Neuronal stem cell (in vitro differentiated cells): ENCODE measurements at regions not wholly inside any gene's neighbourhood (a gene's known extent, or its start where the extent isn't known, plus 50 kb on each side); places are given as distances from the start of the nearest gene placed in this dataset.

Experiments used
- DNase-seq: peaks from one replicate; pipeline ENCODE4 v3.0.0-alpha.2; 2013; ENCODE audit warnings: low spot score
- H2AFZ ChIP-seq: one replicate; pipeline ENCODE4 v1.6.1; 2013; ENCODE audit warnings: mild to moderate bottlenecking, low read length, inconsistent platforms
- H2AK5ac ChIP-seq: 2 replicates; pipeline ENCODE4 v1.6.1; 2013; ENCODE audit warnings: low read depth, mild to moderate bottlenecking, inconsistent platforms, low read length, moderate library complexity, mixed read lengths
- H2BK120ac ChIP-seq: 2 replicates; pipeline ENCODE4 v1.6.1; 2013; ENCODE audit warnings: low read depth, mild to moderate bottlenecking, inconsistent platforms, low read length, moderate library complexity, mixed read lengths
- H2BK12ac ChIP-seq: one replicate; pipeline ENCODE4 v1.6.1; 2013; ENCODE audit warnings: low read length, inconsistent platforms
- H2BK15ac ChIP-seq: 2 replicates; pipeline ENCODE4 v1.6.1; 2013; ENCODE audit warnings: mild to moderate bottlenecking, low read length, inconsistent platforms, mixed read lengths
- H2BK5ac ChIP-seq: one replicate; pipeline ENCODE4 v1.6.1; 2013; ENCODE audit warnings: inconsistent platforms, mild to moderate bottlenecking, low read length, moderate library complexity
- H3K14ac ChIP-seq: one replicate; pipeline ENCODE4 v1.6.1; 2013; ENCODE audit warnings: low read length, inconsistent platforms
- H3K18ac ChIP-seq: 2 replicates; pipeline ENCODE4 v1.6.1; 2013; ENCODE audit warnings: low read length, inconsistent platforms
- H3K23ac ChIP-seq: 2 replicates; pipeline ENCODE4 v1.6.1; 2013; ENCODE audit warnings: low read depth, mild to moderate bottlenecking, mixed read lengths, low read length, inconsistent platforms; ENCODE audit not compliant: poor library complexity
- H3K27ac ChIP-seq: replicated peaks from 3 replicates; pipeline ENCODE4 v1.5.1; 2013; ENCODE audit warnings: low read length, inconsistent platforms
- H3K27me3 ChIP-seq, 3 experiments: 2 replicates each; pipeline ENCODE4 v1.6.1; 2013; ENCODE audit warnings: low read length in 3 of 3, mild to moderate bottlenecking in 2 of 3, inconsistent platforms in 1 of 3, low read depth in 1 of 3, mixed read lengths in 1 of 3, moderate library complexity in 1 of 3; ENCODE audit not compliant: control insufficient read depth in 3 of 3, insufficient read depth in 3 of 3
- H3K36me3 ChIP-seq, 2 donors: replicated peaks in 1 of 2; 2 replicates each; pipeline ENCODE4 v1.6.1; 2013; ENCODE audit warnings: low read length in 2 of 2; ENCODE audit not compliant: control insufficient read depth in 2 of 2, insufficient read depth in 2 of 2
- H3K4ac ChIP-seq: 2 replicates; pipeline ENCODE4 v1.6.1; 2013; ENCODE audit warnings: inconsistent platforms, mild to moderate bottlenecking, low read length, moderate library complexity
- H3K4me1 ChIP-seq, 2 donors: 1 replicate in 1 of 2; 2 replicates in 1 of 2; pipeline ENCODE4 v1.6.1; 2013; ENCODE audit warnings: low read length in 2 of 2, low read depth in 1 of 2; ENCODE audit not compliant: control insufficient read depth in 2 of 2, insufficient read depth in 1 of 2
- H3K4me2 ChIP-seq: one replicate; pipeline ENCODE4 v1.6.1; 2013; ENCODE audit warnings: mild to moderate bottlenecking, low read length, inconsistent platforms; ENCODE audit not compliant: insufficient read depth, poor library complexity, severe bottlenecking
- H3K4me3 ChIP-seq, 2 donors: 2 replicates each; pipeline ENCODE4 v1.5.1; 2013; ENCODE audit warnings: low read length in 2 of 2, mild to moderate bottlenecking in 2 of 2, inconsistent platforms in 1 of 2, moderate library complexity in 1 of 2
- H3K79me1 ChIP-seq: one replicate; pipeline ENCODE4 v1.6.1; 2013; ENCODE audit warnings: low read depth, mild to moderate bottlenecking, inconsistent platforms, low read length, moderate library complexity
- H3K9ac ChIP-seq: one replicate; pipeline ENCODE4 v1.6.1; 2013; ENCODE audit warnings: mild to moderate bottlenecking, low read depth, low read length, inconsistent platforms; ENCODE audit not compliant: poor library complexity
- H3K9me3 ChIP-seq, 2 donors: replicated peaks in 1 of 2; 2 replicates each; pipeline versions ENCODE3 to v1.6.1; 2013; ENCODE audit warnings: low read length in 2 of 2, mild to moderate bottlenecking in 2 of 2, inconsistent platforms in 1 of 2, low read depth in 1 of 2, mixed read lengths in 1 of 2, moderate library complexity in 1 of 2; ENCODE audit not compliant: control insufficient read depth in 2 of 2, insufficient read depth in 1 of 2
- H4K8ac ChIP-seq: one replicate; pipeline ENCODE4 v1.6.1; 2013; ENCODE audit warnings: low read depth, mild to moderate bottlenecking, inconsistent platforms, low read length, moderate library complexity
- H4K91ac ChIP-seq: one replicate; pipeline ENCODE4 v1.6.1; 2013; ENCODE audit warnings: low read length, low read depth, mild to moderate bottlenecking, inconsistent platforms; ENCODE audit not compliant: poor library complexity
- WGBS, 2 donors: extraction: QIAGEN DNeasy Blood & Tissue Kit; methylation state at CpG; one replicate each; pipeline ENCODE4 v1.1.7; 2013; ENCODE audit warnings: missing lambda C conversion rate in 2 of 2, mixed read lengths in 1 of 2; ENCODE audit not compliant: insufficient read length in 2 of 2, insufficient replicate concordance in 1 of 2; ENCODE audit errors: extremely low coverage in 2 of 2; 5-methylcytosine and 5-hydroxymethylcytosine counted together

DNA sequence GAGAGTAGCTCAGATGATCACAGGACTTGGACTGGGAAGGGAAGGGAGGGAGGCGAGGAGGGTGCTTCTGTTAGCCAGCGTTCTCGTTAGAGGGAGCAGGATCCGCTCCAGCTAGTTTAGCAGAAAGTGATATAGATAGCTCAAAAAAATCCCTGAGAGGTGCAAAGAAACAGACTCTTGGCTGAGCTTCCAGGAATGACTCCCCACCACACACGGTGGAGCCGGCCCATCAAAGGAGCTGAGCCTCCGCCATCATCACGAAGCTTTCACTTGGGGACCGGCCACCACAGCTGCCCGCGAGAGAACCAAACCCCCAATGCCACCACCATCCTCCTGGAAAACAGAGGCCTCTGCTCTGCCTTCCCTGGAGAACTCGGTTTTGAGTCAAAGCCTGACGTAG lies 124.6 kb upstream of the BCL2L14 start:
- no peak overlapping the region for H2BK120ac ChIP-seq
- no peak overlapping the region for H4K8ac ChIP-seq
- H2BK5ac ChIP-seq, result no peak overlapping the region
- no peak overlapping the region for H3K23ac ChIP-seq
- no peak overlapping the region for H3K4me3 ChIP-seq
- no peak overlapping the region for H2AFZ ChIP-seq
- no peak for DNase-seq
- H3K18ac ChIP-seq, result peak overlapping the region; percentile 16
- H3K4me2 ChIP-seq, result no peak overlapping the region
- H3K4me1 ChIP-seq, result no peaks in the 10 kb centered on the region
- H3K27me3 ChIP-seq, result peaks cover 0 to 9% (median 0%) of the 10 kb centered on the region in 3 experiments
- H3K4ac ChIP-seq, result no peak overlapping the region
- H3K14ac ChIP-seq, result no peak overlapping the region
- no peak overlapping the region for H3K27ac ChIP-seq
- H4K91ac ChIP-seq, result no peak overlapping the region
- H3K9me3 ChIP-seq, result peaks cover 0 to 2% of the 10 kb centered on the region in 2 donors
- H2AK5ac ChIP-seq, result no peak overlapping the region
- no CpG with 5 or more reads among the region's 13 CpGs for WGBS, 2 donors
- no peak overlapping the region for H2BK15ac ChIP-seq
- no peaks in the 10 kb centered on the region for H3K36me3 ChIP-seq
- H3K79me1 ChIP-seq, result no peaks in the 10 kb centered on the region
- no peak overlapping the region for H3K9ac ChIP-seq
- H2BK12ac ChIP-seq, result no peak overlapping the region

- H4K91ac ChIP-seq, result no peak overlapping the region
- H3K27ac ChIP-seq, result no peak overlapping the region
- H3K23ac ChIP-seq, result no peak overlapping the region
- H3K4me2 ChIP-seq, result no peak overlapping the region
- H3K4ac ChIP-seq, result no peak overlapping the region
- no peak overlapping the region for H2AK5ac ChIP-seq
- H3K79me1 ChIP-seq, result no peaks in the 10 kb centered on the region
- H4K8ac ChIP-seq, result no peak overlapping the region
- H3K9me3 ChIP-seq, result peaks cover 0 to 2% of the 10 kb centered on the region in 2 donors
- H3K18ac ChIP-seq, result no peak overlapping the region
- WGBS, 2 donors, result no CpG with 5 or more reads among the region's 6 CpGs
- H3K14ac ChIP-seq, result no peak overlapping the region
- no peak overlapping the region for H2BK12ac ChIP-seq
- H3K4me1 ChIP-seq, result no peaks in the 10 kb centered on the region
- peak overlapping the region; percentile 16 for H2BK15ac ChIP-seq
- H2BK5ac ChIP-seq, result no peak overlapping the region
- H3K9ac ChIP-seq, result no peak overlapping the region
- H3K4me3 ChIP-seq, result no peak overlapping the region
- DNase-seq, result no peak
- no peak overlapping the region for H2AFZ ChIP-seq
- no peaks in the 10 kb centered on the region for H3K36me3 ChIP-seq
- peaks cover 0 to 12% (median 0%) of the 10 kb centered on the region in 3 experiments for H3K27me3 ChIP-seq
- no peak overlapping the region for H2BK120ac ChIP-seq
Measured at GRCh38 chr12:11947213-11947612, 123.5 kb upstream of the BCL2L14 start.

- Histone ChIP-seq H2AFZ (no peak overlapping the region), H3K4ac (no peak overlapping the region), H2BK12ac (no peak overlapping the region), H2BK15ac (no peak overlapping the region), H3K79me1 (no peaks in the 10 kb centered on the region), H3K4me2 (no peak overlapping the region), H3K18ac (peak overlapping the region; percentile 32), H3K14ac (no peak overlapping the region), H3K27me3 (peaks cover 0 to 18% (median 0%) of the 10 kb centered on the region in 3 experiments), H2BK5ac (no peak overlapping the region), H4K91ac (no peak overlapping the region), H3K4me1 (no peaks in the 10 kb centered on the region), H3K36me3 (no peaks in the 10 kb centered on the region), H3K9me3 (peaks cover 0 to 2% of the 10 kb centered on the region in 2 donors), H3K23ac (no peak overlapping the region), H2BK120ac (no peak overlapping the region), H3K9ac (no peak overlapping the region), H3K27ac (no peak overlapping the region), H2AK5ac (no peak overlapping the region), H3K4me3 (no peak overlapping the region), H4K8ac (no peak overlapping the region)
- no CpG with 5 or more reads among the region's 9 CpGs for WGBS, 2 donors
- DNase-seq, result no peak
Measured at GRCh38 chr12:11949738-11950411, 120.9 kb upstream of the BCL2L14 start.

GRCh38 chr12:11951209-11951608 lies 119.5 kb upstream of the BCL2L14 start:
- H3K18ac ChIP-seq, result no peak overlapping the region

More at GRCh38 chr12:11951209-11951608, 119.5 kb upstream of the BCL2L14 start:
- no peak for DNase-seq
- no CpG with 5 or more reads among the region's 5 CpGs for WGBS, 2 donors
- H4K91ac ChIP-seq, result no peak overlapping the region
- H4K8ac ChIP-seq, result no peak overlapping the region
- H2BK12ac ChIP-seq, result no peak overlapping the region
- no peak overlapping the region for H2AFZ ChIP-seq
- no peak overlapping the region for H3K4ac ChIP-seq
- H2BK5ac ChIP-seq, result no peak overlapping the region
- H3K4me3 ChIP-seq, result no peak overlapping the region
- H3K4me1 ChIP-seq, result no peaks in the 10 kb centered on the region
- H3K36me3 ChIP-seq, result no peaks in the 10 kb centered on the region
- H3K14ac ChIP-seq, result no peak overlapping the region
- no peak overlapping the region for H3K27ac ChIP-seq
- no peak overlapping the region for H3K23ac ChIP-seq
- no peak overlapping the region for H3K9ac ChIP-seq
- H3K79me1 ChIP-seq, result no peaks in the 10 kb centered on the region
- H3K9me3 ChIP-seq, result peaks cover 0 to 2% of the 10 kb centered on the region in 2 donors
- no peak overlapping the region for H2AK5ac ChIP-seq
- no peak overlapping the region for H3K4me2 ChIP-seq
- peaks cover 0 to 18% (median under 1%) of the 10 kb centered on the region in 3 experiments for H3K27me3 ChIP-seq
- no peak overlapping the region for H2BK15ac ChIP-seq
- H2BK120ac ChIP-seq, result no peak overlapping the region
